Left ventricle myocardium inferior (tissue), 1 donor: ENCODE measurements at regions not wholly inside any gene's neighbourhood (a gene's known extent, or its start where the extent isn't known, plus 50 kb on each side); places are given as distances from the start of the nearest gene placed in this dataset.

Source experiments
- DNase-seq: peaks from one replicate; pipeline ENCODE4 v3.0.0-alpha.2; 2020
- H3K27ac ChIP-seq: fragments of 200-600 bp; replicated peaks from 2 replicates; pipeline ENCODE4 v1.8.0; 2021
- H3K27me3 ChIP-seq: fragments of 200-600 bp; 2 replicates; pipeline ENCODE4 v1.8.0; 2021; ENCODE audit warnings: low read depth
- H3K36me3 ChIP-seq: fragments of 200-600 bp; 2 replicates; pipeline ENCODE4 v1.8.0; 2021
- H3K4me1 ChIP-seq: fragments of 200-600 bp; 2 replicates; pipeline ENCODE4 v1.8.0; 2021
- H3K4me3 ChIP-seq: fragments of 200-600 bp; 2 replicates; pipeline ENCODE4 v1.8.0; 2021; ENCODE audit warnings: mild to moderate bottlenecking, moderate library complexity
- H3K9me3 ChIP-seq: fragments of 200-600 bp; replicated peaks from 2 replicates; pipeline ENCODE4 v1.8.0; 2021
- intact Hi-C: fragments of 100-400 bp; cut with micrococcal nuclease; formaldehyde crosslinking; loops from one replicate; pipeline ENCODE4 v1.11.0; 2022
- TF ChIP-seq, protein P1 (sequence below): fragments of 200-600 bp; IDR thresholded peaks from 2 replicates; pipeline ENCODE4 v1.8.0; 2021; ENCODE audit warnings: antibody characterized with exemption, mild to moderate bottlenecking, borderline replicate concordance
- donor health status: DM: no; HTN: yes; CAD: no; lungs with severe emphysema.

DNA sequence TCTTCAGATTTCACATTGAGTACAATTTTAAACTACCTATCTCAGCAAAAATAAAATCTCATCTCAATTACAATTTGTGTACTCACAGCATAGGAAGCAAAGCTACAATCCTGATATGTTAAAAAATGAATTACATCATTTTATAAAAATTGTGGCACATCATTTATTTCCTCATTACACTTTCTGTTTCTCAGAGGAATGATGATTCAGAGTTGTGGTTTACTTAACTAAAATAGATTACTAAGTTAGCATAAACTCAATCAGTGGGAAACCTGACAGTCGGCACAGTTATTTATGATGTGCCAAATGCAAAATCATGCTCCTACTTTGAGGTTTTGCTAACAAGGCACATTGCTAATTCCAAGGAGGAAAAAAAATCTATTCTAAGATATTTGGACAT lies 325.0 kb downstream of the FBXO8 start:
- TF ChIP-seq, protein P1, sequence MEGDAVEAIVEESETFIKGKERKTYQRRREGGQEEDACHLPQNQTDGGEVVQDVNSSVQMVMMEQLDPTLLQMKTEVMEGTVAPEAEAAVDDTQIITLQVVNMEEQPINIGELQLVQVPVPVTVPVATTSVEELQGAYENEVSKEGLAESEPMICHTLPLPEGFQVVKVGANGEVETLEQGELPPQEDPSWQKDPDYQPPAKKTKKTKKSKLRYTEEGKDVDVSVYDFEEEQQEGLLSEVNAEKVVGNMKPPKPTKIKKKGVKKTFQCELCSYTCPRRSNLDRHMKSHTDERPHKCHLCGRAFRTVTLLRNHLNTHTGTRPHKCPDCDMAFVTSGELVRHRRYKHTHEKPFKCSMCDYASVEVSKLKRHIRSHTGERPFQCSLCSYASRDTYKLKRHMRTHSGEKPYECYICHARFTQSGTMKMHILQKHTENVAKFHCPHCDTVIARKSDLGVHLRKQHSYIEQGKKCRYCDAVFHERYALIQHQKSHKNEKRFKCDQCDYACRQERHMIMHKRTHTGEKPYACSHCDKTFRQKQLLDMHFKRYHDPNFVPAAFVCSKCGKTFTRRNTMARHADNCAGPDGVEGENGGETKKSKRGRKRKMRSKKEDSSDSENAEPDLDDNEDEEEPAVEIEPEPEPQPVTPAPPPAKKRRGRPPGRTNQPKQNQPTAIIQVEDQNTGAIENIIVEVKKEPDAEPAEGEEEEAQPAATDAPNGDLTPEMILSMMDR, result no peak
- Histone ChIP-seq H3K36me3 (no peaks in the 10 kb centered on the region), H3K9me3 (no peaks in the 10 kb centered on the region), H3K27ac (no peak overlapping the region), H3K27me3 (no peaks in the 10 kb centered on the region), H3K4me1 (peaks cover 6% of the 10 kb centered on the region), H3K4me3 (no peak overlapping the region)
- intact Hi-C loops, result no loop called here
- no peak for DNase-seq

DNA sequence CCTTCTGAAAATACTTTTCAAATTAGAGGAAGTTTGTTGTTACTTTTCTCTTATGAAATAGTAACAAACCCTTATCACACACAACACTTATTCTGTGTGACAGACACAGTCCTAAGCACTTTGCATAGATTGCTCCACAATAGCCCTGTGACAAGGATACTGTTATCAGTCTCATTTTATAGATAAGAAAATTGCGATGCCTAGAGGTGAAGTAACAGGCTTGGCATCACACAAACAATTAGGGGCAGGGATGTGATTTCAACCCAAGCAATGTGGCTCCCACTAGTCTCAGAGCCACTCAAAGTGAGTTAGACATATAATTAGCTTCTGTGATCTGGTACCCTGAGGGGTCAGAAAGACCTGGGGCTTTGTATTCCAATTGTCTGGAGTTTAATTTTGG lies 339.9 kb downstream of the FBXO8 start:
- intact Hi-C loops, result no loop called here
- no peak for DNase-seq
- Histone ChIP-seq H3K4me3 (no peak overlapping the region), H3K4me1 (peaks cover 13% of the 10 kb centered on the region), H3K36me3 (no peaks in the 10 kb centered on the region), H3K9me3 (no peaks in the 10 kb centered on the region), H3K27me3 (no peaks in the 10 kb centered on the region), H3K27ac (no peak overlapping the region)
- TF ChIP-seq, protein P1, result no peak

DNA sequence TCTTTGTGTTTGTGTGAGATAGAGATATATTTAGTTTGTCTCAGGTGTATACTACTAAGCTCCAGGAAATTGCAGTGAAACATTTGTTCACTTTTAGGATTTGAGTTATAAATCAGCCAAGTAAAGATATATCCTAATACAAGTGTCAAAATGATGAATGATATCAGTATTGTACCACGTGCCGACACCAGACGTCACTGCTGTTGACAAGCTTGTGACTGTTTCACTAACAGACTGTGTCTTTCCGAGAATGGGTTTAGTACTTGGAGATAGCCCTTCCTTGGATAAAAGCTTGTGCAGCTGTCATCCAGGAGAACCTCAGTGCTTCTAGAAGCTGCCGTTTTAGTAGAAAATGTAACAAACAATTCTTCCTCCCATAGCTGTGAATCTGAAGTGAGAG lies 343.3 kb downstream of the FBXO8 start:
- Histone ChIP-seq H3K4me3 (no peak overlapping the region), H3K4me1 (peaks cover 13% of the 10 kb centered on the region), H3K36me3 (no peaks in the 10 kb centered on the region), H3K27me3 (no peaks in the 10 kb centered on the region), H3K27ac (no peak overlapping the region), H3K9me3 (no peaks in the 10 kb centered on the region)
- TF ChIP-seq, protein P1, result no peak
- intact Hi-C loops, result no loop called here
- DNase-seq, result no peak

DNA sequence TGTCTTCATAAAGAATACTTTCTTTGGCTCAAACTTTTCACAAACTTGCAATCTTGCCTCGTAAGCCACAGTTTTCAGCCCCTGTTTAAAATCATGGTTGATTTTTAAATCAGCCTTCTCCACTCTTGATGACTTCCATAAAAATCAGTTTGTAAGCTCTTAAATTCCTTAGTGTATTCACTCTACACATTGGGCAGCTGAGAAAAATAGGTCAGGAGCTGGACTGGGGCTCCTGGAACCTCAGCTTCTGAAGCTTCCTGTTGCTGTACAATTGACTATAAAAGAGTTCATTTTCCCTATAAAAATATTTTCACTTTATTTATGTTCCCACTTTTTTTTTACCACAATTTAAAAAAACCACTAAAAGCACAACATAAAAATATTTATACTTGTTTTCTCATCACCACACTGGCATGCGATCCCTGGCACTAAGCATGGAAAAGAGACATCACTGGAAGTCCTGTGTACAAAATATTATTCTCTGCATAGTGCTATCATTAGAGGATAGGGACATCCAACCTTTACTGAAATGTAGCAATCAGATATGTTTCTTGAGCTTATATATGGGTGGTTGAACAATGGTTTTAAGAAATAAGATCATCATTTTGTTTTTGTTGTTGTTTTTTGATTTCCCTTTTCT lies 345.7 kb downstream of the FBXO8 start:
- no peaks in the 10 kb centered on the region for H3K9me3 ChIP-seq
- intact Hi-C loops, result no loop called here
- H3K36me3 ChIP-seq, result no peaks in the 10 kb centered on the region
- DNase-seq, result no peak
- TF ChIP-seq, protein P1, result no peak
- H3K4me1 ChIP-seq, result no peaks in the 10 kb centered on the region
- no peak overlapping the region for H3K27ac ChIP-seq
- H3K27me3 ChIP-seq, result no peaks in the 10 kb centered on the region
- no peak overlapping the region for H3K4me3 ChIP-seq

DNA sequence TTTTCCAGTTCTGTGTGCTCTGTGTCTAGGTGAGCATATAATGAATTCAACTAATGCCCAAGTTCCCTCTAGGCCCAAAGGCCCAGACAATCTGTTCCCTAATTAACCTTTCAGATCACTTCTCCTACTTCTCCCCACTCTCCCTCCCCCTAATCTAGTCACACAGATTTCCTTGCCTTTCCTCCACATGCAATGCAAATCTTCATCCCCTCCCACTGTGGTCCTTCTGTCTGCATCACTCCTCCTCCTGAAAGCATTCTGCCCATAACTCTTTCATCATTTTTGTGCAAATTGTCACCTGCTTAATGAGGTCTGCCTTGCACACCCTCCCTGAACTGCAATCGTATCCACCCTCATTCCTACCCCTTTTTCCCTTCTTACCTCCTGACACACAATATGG lies 346.6 kb downstream of the FBXO8 start:
- Histone ChIP-seq H3K27ac (no peak overlapping the region), H3K27me3 (no peaks in the 10 kb centered on the region), H3K4me3 (no peak overlapping the region), H3K36me3 (no peaks in the 10 kb centered on the region), H3K4me1 (no peaks in the 10 kb centered on the region), H3K9me3 (no peaks in the 10 kb centered on the region)
- intact Hi-C loops, result no loop called here
- DNase-seq, result no peak
- TF ChIP-seq, protein P1, result no peak
